Astrocyte of the cerebellum (primary cell): ENCODE measurements at regions not wholly inside any gene's neighbourhood (a gene's known extent, or its start where the extent isn't known, plus 50 kb on each side); places are given as distances from the start of the nearest gene placed in this dataset.

ENCODE experiments used
- DNase-seq: peaks from one replicate; pipeline ENCODE4 v3.0.0-alpha.2; 2011; ENCODE audit warnings: low read depth
- H3K4me3 ChIP-seq: 2 replicates; pipeline ENCODE4 v1.5.1; 2011; ENCODE audit warnings: mild to moderate bottlenecking, low read depth, low read length, moderate library complexity
- CTCF ChIP-seq: IDR thresholded peaks from 2 replicates; pipeline ENCODE4 v1.5.1; 2012; ENCODE audit warnings: low read length, low read depth, moderate library complexity, mild to moderate bottlenecking; ENCODE audit errors: missing control alignments
- in situ Hi-C: cut with HindIII; loops from 2 replicates; pipeline ENCODE4 v1.10.0; 2017; ENCODE audit warnings: low sequenced_read_pairs

- H3K4me3 ChIP-seq: no peak overlapping the region
- in situ Hi-C loops: no loop called here
- peak; percentile 40 for DNase-seq
- no peak for TF ChIP-seq CTCF
Observed at GRCh38 chr6:168967281-168967925, 286.2 kb downstream of the THBS2 start.

GRCh38 chr6:168964138-168964835 is 289.4 kb downstream of the THBS2 start:
- no peak for DNase-seq
- TF ChIP-seq CTCF: no peak
- in situ Hi-C loops: no loop called here
- no peak overlapping the region for H3K4me3 ChIP-seq

GRCh38 chr6:168962886-168963285 is 290.8 kb downstream of the THBS2 start:
- DNase-seq: no peak

GRCh38 chr6:168961264-168961656 is 292.4 kb downstream of the THBS2 start:
- no peak for DNase-seq
- in situ Hi-C loops: no loop called here
- no peak overlapping the region for H3K4me3 ChIP-seq
- no peak for TF ChIP-seq CTCF

More at GRCh38 chr6:168962886-168963285, 290.8 kb downstream of the THBS2 start:
- TF ChIP-seq CTCF: no peak
- no peak overlapping the region for H3K4me3 ChIP-seq
- in situ Hi-C loops: no loop called here

- TF ChIP-seq CTCF: no peak
- in situ Hi-C loops: no loop called here
- no peak for DNase-seq
- H3K4me3 ChIP-seq: no peak overlapping the region
Observed at GRCh38 chr6:168960551-168961263, 292.9 kb downstream of the THBS2 start.

GRCh38 chr6:168959696-168960095 is 293.9 kb downstream of the THBS2 start:
- in situ Hi-C loops: loop anchor here (5.0 kb wide), 1 partner anchor 37 kb away; no protein-coding TSS in a partner anchor
- DNase-seq: no peak
- no peak for TF ChIP-seq CTCF
- no peak overlapping the region for H3K4me3 ChIP-seq
